HG03039 (cell line): ENCODE measurements at regions not wholly inside any gene's neighbourhood (a gene's known extent, or its start where the extent isn't known, plus 50 kb on each side); places are given as distances from the start of the nearest gene placed in this dataset.
A peak's percentile ranks its signal among the peaks of the same experiment; 100 is the strongest.
"Not testable (repeated sequence)": the region's sequence is repeated elsewhere in the genome, so short reads cannot be mapped to it uniquely, and the experiment has no call there.

Experiments used
- ATAC-seq: cut with Tn5 transposase; IDR thresholded peaks from one replicate; pipeline ENCODE4 v1.9.1; 2021; ENCODE audit warnings: mild to moderate bottlenecking, moderate library complexity; ENCODE audit not compliant: unreplicated experiment

DNA sequence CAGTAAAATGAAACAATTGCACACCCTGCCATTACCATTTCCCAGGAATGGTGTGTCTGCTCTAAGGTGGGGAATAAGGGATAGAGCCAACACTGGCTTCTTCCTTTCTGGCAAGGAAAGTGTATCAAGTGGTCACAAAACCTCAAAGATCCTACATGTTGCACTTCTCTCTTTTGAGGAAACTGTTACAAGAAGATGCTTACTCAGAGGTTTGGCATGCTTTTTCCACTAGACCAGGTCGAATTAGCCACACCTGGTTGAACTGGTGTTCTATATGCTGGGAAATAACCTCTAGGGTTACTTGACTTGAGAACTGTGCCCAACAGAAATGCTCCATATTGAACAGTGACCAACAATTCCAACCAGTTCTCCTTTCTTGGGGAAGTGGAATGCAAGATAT lies 102.9 kb downstream of the LRRN1 start:
- no peak for ATAC-seq

GRCh38 chr3:3906171-3906570 lies 106.9 kb downstream of the LRRN1 start:
- no peak for ATAC-seq

DNA sequence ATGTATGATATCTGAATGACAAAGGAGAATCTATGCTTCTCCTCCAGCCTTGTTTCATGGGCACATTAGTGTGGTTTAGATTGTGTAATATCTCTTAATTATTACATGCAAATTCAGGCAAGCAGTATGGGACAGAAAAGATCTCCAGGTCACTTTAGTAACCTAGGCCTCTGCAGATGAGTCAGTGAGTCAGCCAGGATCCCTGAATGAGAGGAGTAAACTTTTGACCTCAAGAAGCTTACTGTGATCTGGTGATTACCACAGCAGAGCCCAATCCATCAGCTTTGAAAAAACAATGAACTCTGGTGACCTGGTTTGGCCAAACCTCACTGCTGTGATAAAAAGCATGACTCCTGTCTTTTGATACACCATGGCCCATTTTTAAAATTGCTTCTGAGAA lies 107.8 kb downstream of the LRRN1 start:
- ATAC-seq = no peak

DNA sequence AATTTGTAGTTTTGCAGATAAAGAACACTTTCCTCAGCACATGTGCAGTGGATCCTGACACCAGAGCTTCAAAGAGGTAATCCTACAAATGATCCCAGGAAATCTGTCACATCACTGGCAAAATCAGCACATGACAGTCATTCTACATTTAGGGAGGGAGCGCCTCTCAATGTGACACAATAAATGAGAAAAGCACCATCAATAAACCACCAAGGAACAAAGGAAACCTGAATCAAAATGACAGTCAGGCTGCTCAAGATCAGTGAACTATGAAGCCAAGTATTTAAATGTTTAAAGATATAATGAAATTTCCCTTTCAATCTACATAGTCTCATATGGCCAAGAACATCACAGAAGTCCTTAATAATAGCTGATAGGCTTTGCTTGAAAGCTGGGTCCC lies 119.5 kb downstream of the LRRN1 start:
- no peak for ATAC-seq

GRCh38 chr3:3919316-3919715 lies 120.1 kb downstream of the LRRN1 start:
- ATAC-seq = no peak

DNA sequence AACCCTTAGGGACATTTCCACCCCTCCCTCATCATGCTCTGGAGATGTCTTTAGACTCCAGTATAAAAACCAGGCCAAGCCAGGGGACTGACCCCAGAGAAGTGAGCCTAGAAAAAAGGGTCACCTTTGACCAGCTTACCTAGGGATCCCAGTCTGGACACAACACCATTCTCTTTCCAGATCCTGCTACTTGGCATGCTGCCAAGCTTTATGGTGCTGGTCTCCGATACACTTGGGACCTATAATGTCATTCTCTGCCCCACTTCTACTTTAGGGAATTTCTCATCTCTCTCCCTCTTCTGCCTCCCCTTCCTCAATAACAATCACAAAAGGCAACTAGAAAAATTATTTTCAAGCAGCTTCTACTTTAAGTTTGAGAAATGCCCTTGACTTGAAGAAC lies 124.4 kb downstream of the LRRN1 start:
- no peak for ATAC-seq

- ATAC-seq = no peak
Measured at GRCh38 chr3:3927198-3927597, 128.0 kb downstream of the LRRN1 start.

GRCh38 chr3:3927965-3928364 lies 128.7 kb downstream of the LRRN1 start:
- ATAC-seq = peak; percentile 63

GRCh38 chr3:3941380-3941779 lies 142.1 kb downstream of the LRRN1 start:
- ATAC-seq = not testable (repeated sequence)

GRCh38 chr3:3951071-3951470 lies 151.8 kb downstream of the LRRN1 start:
- no peak for ATAC-seq

GRCh38 chr3:3951501-3951900 lies 152.3 kb downstream of the LRRN1 start:
- no peak for ATAC-seq

- not testable (repeated sequence) for ATAC-seq
Measured at GRCh38 chr3:3962867-3963266, 163.6 kb downstream of the LRRN1 start.

DNA sequence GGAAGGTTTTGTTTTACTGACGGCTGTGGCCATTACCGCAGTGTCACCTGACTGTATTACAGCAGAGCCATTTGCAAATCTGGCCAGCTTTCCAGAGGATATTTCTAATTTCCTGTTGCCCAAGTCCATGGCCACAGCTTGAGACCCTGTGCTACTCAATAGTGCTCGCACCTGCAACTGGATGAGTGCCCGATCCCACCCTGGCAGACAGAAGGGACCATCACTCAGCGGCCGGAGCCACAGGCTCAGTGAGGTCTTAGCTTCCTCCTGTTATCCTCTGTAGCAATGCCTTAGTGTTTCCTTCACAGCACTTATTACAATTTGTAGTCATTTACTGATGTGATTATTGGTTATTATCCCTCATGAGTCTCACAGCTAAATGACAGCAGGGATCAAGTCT lies 184.8 kb downstream of the LRRN1 start:
- no peak for ATAC-seq

DNA sequence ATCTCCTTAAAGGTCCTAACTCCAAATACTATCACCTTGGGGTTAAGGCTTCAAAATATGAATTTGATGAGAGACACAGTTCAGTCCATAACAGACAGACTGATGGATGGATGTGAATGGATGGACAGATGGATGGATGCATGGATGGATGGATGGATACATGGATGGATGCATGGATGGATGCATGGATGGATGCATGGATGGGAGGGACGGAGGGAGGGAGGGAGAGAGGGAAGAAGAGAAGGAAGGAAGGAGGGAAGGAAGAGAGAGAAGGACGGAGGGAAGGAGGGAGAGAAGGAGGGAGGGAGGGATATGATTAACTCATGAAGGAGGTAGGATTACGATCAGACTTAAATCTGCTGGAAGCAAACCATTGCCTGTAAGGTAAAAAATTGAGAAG lies 192.4 kb downstream of the LRRN1 start:
- ATAC-seq = no peak

- no peak for ATAC-seq
Measured at GRCh38 chr3:3992312-3992874, 193.2 kb downstream of the LRRN1 start.

- peak; percentile 70 for ATAC-seq
Measured at GRCh38 chr3:3998140-3998922, 199.1 kb downstream of the LRRN1 start.

- ATAC-seq = not testable (repeated sequence)
Measured at GRCh38 chr3:3999340-3999739, 200.1 kb downstream of the LRRN1 start.

- no peak for ATAC-seq
Measured at GRCh38 chr3:4001976-4002375, 202.7 kb downstream of the LRRN1 start.

DNA sequence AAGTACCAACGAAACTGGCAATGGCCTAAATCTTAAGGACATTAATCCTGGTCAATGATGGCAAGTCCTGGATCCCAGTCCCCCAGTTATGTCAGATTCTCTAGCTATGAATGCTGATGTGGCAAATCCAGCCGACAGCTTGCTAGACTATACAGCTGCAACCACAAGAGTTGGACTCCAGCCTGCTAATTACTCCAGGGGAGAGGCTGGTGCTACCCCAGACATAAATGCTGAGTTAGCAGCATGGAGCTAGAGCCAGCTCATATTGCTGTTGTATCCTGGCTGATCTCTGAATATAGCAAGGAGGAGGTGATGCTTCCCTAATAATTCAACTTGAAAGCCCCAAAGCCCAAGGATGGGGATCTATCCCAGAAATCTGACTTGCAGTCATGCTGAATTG lies 207.1 kb downstream of the LRRN1 start:
- no peak for ATAC-seq

DNA sequence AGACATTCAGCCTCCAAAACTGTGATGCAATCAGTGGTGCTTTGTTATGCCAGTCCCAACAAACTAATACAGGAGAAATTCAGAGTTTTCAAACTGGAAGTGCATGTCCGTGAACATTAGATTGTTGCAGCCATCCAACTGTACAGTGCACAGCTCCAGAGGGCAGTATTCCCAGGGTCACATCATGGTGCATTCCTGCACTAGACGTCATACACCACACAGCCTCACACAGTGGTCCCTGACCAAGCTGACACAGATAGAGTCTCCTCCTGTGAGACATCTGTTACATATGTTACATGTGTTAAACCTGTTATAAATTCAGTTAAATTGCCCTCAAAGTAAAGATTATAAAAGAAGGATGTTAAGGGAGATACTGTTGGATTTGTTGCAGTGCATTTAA lies 209.0 kb downstream of the LRRN1 start:
- ATAC-seq = no peak

DNA sequence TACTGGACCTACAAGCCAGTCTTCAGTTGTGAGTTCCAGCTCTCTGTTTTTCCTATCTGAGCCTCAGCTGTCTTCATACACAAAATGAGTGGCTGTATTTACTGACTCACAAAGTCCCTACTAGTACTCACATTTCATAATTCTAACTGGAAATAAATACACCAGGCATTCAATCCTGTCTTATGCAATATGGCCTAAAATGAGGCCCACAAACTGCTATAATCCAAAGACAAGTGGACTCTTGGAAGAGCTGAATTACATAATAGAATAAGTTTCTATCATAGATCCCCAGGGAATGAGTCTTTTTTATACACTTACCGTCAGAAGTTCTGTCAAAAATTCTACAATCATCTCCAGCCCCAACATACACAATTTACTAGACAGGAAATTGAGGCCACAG lies 211.9 kb downstream of the LRRN1 start:
- ATAC-seq = no peak

GRCh38 chr3:4015426-4015825 lies 216.2 kb downstream of the LRRN1 start:
- no peak for ATAC-seq

- no peak for ATAC-seq
Measured at GRCh38 chr3:4019501-4019900, 220.3 kb downstream of the LRRN1 start.
